Posterior cingulate gyrus (tissue), 11 donors: ENCODE measurements at regions not wholly inside any gene's neighbourhood (a gene's known extent, or its start where the extent isn't known, plus 50 kb on each side); places are given as distances from the start of the nearest gene placed in this dataset.
"Not testable (repeated sequence)": the region's sequence is repeated elsewhere in the genome, so short reads cannot be mapped to it uniquely, and the experiment has no call there.

Source experiments
- DNase-seq, 10 donors: peaks; one replicate each; pipeline versions ENCODE4 v3.0.0 to v3.0.0-alpha.2; 2020 to 2021; ENCODE audit warnings: mixed read lengths in 3 of 10
- intact Hi-C: fragments of 100-400 bp; cut with DNase I; formaldehyde crosslinking; loops from one replicate; pipeline ENCODE4 v1.15.1; 2023

DNA sequence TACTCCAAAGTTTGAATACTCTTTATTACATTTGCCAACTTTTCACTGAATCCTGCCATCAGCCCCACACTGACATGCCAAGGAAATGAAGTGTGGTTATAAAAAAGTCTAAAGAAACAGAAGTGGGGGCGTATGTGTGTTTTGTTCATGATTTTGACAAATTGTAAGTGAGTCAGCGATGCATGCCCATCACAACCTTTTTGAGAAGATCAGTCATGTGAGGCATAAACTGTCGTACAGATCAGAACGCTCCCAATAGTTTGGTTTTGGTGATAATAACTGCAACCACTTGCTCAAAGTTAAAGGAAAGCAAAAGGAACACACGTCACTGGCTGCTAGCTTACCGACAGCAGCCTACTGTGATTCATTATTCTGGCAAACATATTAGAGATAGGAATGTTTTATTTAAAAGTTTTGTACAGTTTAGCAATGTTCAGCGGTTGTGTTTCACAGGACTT, 95.6 kb downstream of the RGS2 start:
- no peak for DNase-seq
- intact Hi-C loops: no loop called here

DNA sequence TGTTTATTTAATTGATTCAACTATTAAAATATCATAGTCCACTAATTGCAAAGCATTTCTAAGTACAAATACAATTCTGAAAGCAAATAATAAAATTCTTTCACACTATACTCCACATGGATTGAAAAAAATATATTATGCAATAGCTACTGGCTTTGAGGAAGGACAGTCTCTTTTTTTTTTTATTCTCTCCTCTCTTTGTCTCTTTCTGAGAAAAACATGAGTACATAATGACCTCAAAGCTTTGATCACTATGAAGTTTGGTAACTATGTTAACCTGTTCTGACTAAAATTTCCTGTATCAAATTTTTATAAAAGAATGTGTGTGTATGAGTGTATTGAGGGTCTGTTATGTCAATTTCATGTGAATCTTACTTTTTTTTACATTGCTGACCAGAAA, 96.2 kb downstream of the RGS2 start:
- no peak for DNase-seq
- intact Hi-C loops: no loop called here

DNA sequence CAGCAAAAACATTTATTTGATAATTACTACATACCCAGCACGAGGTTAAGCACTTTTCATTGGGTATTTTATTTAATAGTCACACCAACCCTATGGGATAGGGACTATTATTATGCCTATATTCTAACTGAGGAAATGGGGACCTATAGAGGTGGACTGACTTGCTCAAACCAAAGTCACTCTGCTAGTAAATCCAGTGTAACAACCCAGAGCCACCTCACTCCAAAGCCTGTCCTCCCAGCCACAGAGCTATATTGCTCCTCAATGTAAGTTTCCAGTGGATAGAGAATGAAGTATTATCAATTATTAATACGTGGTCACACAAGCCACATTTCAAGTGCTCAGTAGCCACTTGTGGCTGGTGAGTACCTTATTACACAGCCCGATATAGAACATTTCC, 97.5 kb downstream of the RGS2 start:
- no peak for DNase-seq
- intact Hi-C loops: no loop called here

DNA sequence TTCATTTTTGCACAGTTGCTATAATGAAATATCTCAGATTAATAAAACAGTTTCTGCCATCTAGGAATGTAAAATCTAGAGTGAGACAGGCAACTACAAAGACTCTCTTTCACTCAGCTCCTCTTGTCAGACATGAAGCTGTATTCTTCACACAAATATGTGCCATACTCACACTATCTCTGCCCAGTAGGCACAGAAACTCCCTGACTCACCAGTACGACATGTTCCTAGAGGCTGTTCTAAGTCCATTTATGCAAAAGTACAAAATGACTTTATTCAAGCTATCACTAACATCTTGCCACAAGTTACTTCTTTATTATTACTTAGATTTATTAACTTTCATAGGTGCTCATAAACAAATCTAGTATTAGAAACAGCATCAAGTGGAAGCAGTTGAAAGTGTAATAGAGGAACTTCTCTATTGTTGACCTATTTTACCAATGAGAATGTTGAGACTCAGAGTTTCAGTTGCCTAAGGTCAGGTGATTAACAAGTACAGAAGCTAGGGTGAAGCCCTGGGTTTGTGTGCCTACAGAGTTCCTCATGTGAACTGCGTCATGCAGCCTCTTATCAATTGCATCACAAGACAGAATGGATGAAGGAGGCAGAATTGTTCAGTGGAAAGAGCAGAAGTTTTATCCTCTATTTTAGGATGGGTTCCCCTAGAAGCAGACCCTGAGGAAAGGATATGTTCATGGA, 98.9 kb downstream of the RGS2 start:
- intact Hi-C loops: no loop called here
- no peak for DNase-seq

DNA sequence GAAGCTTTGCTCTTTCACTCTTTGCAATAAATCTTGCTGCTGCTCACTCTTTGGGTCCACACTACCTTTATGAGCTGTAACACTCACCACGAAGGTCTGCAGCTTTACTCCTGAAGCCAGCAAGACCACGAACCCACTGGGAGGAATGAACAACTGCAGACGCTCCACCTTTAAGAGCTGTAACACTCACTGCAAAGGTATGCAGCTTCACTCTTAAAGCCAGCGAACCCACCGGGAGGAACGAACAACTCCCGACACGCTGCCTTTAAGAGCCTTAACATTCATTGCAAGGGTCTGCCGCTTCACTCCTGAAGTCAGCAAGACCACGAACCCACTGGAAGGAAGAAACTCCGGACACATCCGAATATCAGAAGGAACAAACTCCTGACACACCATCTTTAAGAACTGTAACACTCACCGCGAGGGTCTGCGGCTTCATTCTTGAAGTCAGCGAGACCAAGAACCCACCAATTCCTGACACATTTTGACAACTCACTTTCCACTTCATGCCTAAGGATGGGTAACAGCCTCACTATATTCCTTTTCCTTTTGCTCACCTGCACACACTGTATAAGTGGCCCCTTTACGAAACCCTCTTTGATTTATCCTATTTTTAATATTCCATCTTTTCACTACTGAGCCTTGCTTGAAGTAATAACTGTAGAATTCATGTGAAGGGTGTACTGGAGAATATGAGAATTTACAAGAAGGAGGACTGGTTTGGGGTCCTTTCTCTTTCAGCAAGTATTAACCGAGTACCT, 103.2 kb downstream of the RGS2 start:
- DNase-seq, intact Hi-C loops: not testable (repeated sequence)

DNA sequence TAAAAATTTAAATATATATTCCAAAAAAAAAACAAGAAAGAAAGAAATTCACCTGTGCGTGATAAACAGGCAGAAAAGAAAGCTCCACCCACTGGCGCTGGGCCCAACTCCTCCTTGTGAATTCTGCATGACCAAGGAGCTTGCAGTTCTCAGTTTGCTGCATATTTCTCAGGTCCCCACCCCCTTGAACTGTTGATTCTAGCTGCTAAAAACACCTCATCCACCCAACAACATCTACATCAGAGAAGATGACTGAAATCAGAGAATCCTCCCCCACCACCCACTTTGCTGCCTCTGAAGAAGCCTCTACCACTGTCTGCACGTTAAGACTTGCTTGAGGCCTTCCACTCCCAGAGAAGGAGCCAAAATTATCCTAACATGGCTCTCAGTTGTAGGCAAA, 104.8 kb downstream of the RGS2 start:
- intact Hi-C loops: no loop called here
- DNase-seq: no peak

DNA sequence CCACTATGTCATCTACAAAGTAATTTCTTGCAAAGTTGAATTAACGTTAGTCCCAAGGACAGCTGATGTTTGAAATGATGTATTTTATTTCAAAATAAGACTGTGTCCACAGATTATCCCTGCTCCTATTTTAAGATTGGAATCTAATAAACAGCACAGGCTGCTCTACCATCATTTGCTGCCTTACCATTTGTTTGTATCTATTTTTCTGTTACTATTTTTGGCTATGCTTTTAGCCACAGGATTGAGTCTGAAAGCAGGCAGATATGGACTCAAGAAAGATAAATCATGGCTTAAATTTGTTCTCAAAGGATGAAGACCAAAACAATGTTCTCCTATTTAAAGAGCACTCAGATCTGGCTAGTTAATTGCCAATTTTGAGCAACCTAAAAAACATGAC, 105.3 kb downstream of the RGS2 start:
- intact Hi-C loops: no loop called here
- DNase-seq: no peak

DNA sequence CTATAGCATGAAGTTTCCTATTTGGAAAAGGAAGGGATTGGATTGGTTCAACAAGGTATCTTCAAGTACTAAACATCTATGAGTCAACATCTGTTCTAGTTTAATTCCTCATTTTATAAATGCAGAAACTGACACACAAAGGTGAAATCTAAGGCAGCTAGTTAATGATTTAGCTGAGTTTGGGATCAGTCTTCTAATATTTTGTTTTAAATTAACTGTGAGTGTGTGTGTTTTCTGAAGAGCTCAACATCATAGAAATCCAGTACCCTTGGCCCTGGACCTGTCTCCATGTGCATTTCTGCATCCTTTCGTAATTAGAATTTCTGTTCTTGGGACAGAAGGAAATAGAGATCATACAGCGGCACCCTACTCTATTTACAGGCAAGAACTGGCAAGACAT, 105.9 kb downstream of the RGS2 start:
- intact Hi-C loops: no loop called here
- DNase-seq: no peak

DNA sequence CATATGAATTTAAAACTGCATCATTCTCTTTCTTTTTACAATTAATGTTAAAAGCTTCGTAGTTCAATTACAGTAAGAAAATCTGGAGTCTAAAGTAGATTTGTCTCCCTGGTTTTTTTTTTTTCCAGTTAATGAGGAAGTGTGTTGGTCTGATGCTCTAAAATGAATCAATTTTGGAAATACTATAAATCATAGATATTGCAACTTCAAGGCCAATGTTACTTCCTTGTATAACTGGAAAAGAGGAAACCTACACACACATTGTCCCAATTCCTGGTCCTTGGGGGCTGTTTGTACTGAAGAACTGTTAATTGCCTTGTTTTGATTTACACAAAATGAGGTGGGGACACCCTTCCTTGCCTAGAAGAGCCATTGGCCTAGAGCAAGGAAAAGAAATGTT, 107.2 kb downstream of the RGS2 start:
- no peak for DNase-seq
- intact Hi-C loops: no loop called here

DNA sequence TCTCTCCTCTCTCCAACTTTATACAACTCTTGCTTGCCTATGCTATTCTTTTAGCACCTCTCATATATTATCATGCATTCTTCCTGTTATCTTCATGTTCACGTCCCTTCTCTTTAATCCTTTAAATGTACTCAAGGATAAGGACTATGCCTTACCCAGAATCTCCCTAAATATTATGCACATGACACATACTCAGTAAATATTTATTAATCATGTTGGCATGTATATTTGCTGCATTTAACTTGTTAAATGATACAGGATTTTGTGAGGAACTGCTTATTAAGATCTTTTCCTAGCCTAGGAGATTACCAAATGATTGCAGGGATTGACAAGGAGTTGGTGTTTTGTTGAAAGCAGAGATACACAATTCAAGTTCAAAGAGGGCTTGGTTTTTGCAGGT, 109.4 kb downstream of the RGS2 start:
- no peak for DNase-seq
- intact Hi-C loops: no loop called here

DNA sequence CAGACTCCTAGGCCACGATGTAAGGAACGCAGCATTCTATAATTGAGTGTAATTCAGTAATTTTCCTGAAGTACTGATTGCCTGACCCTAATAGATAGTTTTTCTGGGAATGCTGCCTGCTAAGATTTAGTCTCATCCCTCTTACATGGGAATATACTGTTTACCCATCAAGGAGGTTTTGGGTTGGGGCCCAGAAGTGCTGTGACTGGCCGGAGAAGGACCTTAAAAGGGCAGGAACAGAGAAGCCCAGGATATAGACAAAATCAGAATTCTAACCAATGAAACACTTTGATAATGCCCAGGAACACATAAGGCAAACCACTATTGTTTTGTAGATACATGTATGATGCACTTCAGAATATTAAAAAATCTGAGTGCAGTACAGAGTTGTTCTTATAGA, 111.6 kb downstream of the RGS2 start:
- intact Hi-C loops: no loop called here
- no peak for DNase-seq

DNA sequence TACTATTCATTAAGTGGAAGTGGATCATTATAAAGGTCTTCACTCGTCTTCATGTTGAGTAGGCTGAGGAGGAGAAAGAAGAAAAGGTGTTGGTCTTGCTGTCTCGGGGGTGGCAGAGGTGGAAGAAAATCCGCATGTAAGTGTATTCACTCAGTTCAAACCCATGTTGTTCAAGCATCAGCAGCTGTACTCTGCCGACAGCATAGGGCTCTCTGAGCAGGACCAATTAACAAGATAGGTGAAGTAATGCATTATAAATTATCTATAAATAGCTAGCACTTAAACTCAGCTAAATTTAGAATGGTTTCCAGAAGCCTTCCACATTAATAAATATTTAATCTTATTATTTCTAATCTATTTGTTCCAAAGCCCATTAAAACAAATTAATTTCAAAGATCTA, 116.8 kb downstream of the RGS2 start:
- DNase-seq: no peak
- intact Hi-C loops: no loop called here

DNA sequence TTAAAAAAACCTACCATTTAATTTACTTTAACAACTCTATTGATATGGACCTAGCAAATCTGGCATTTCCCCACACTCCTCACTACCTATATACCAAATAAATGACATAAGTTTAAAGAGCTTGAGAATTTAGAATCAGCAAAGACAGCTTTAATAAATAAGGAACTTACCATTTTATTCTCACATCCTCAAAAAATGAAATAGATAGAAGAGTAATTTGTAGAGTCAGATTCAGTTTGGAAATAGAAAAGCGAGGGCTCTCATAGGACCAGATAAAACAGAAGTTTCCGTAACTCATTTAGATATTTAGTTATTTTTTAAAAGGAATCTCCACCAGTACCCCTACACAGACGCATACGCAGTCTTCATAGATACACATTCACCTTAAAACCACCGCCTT, 117.9 kb downstream of the RGS2 start:
- DNase-seq: no peak
- intact Hi-C loops: no loop called here

DNA sequence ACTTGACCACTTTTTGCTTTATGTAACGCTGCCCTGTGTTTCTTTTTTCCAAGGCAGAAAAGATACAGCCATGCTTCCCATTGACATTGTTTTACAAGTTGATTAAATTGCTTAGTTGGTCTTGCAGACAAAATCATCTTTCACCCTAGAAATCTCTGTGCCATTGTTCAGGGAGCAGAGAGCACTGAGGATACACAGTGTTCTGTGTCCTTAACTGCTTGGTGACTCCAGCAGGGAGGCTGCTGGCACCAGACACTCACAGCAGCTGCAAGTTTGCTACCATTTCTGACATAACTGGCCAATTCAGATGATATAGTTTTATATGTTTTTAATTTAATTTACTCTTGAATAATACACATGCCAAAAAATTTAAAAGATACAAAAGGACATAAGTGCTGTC, 118.7 kb downstream of the RGS2 start:
- intact Hi-C loops: no loop called here
- DNase-seq: peak in 2 of 10 donors; percentile 13 to 77

DNA sequence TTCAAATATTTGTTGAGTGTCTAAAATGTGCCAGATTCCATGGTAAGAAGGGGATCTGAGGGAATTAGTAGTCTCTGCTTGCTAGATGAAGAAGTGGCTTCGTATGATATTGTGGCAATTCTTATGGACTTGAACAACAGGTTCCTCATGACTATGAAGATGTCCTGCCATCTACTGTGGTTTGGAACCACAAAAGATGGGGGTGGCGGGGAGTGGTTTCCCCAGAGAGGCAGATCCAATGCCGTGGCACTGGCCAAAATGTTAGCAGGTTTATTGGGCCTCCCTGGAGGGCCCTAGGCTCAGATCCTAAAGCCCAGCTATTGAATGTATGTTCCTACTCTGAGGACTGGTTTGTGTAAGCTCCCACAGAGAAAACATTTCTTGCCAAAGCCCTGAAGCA, 120.8 kb downstream of the RGS2 start:
- intact Hi-C loops: no loop called here
- no peak for DNase-seq

DNA sequence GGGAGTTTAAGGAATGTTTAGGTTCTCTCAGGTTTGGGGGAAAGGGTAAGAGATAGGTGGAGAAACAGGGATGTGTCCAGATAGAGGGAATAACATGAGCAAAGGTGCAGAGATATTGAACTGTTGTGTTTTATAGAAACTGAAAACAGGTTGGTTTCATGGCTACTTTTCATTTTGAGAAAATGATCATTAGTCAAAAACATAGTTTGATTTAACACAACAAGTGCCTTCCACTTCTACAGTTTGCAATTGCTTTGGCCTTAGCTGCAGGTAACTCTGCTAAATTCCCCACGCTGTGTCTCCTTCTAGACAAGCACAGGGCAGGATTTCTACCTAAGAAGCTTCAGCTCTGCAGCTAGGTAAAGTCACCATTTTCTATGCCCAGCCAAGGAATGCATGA, 124.9 kb downstream of the RGS2 start:
- intact Hi-C loops: no loop called here

DNA sequence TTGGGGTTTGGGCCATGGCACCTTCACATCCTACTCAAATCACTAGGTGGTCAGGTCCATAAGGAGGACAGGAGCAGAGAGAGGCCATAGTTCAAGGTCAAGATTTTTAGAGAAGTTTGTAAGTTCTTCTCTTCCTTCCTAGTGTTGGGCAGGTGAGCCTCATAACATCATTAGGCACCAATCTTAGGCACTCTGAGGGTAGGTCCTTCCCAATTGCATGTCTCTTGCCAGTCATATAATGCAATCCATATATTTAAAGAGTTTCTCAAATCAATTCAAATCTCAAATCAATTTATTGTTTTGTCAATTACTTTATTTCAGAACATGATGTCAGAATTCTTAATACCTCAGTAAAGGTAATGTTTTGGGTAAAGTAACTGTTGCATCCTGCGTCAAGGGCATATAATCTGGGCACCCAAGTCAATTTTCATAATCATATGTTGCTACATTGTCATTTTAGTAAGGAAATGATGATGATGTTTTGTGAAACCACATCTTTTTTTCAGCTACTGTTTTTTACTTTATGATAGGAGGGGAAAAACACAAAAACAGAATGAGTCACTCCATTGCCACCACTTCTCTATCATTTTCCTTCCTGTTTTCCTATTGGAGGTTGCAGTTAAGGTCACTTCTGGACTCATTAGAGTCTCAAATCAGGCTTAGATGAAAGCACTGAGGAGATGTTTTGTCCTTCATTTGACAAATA, 122.7 kb downstream of the UCHL5 start:
- intact Hi-C loops: no loop called here
- DNase-seq: no peak

More for the DNA sequence above, 124.9 kb downstream of the RGS2 start:
- no peak for DNase-seq

DNA sequence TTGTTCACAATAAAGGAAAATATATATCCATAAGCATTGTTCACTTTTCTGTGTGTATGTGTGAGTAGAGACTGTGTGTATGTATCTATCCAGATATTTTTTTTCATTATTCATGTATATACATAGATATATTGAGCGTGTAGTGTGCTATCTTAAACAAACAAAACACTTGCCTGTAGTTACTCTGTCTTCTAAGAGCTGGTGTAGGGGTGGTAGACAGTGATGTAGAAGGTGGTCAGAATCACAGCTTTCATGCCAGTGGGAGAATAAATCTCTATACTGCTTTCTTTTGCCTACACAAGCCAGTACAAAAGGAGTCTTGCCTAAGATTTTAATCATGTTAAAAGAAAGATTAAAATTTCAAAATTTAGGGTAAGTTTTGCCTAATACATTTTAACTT, 122.0 kb downstream of the UCHL5 start:
- no peak for DNase-seq
- intact Hi-C loops: no loop called here

DNA sequence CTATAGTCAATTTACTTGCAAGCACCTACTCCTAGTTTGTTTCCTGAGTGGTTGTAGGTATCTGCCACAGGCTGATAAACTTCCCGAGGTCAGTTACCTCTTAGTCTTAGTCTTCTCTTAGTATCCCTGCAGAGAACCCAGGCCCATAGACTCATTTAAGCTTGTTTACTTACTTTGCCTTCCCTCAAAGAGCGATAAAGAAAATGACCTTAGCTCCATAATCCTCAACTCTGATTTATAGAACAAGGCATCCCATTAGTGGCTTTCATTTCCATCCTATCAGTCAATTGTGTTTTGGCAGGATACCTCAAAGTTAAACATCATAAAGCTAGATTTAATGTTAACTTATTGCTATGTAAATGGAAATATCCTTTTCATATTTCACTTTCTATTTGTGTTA, 119.7 kb downstream of the UCHL5 start:
- intact Hi-C loops: no loop called here
- DNase-seq: no peak

DNA sequence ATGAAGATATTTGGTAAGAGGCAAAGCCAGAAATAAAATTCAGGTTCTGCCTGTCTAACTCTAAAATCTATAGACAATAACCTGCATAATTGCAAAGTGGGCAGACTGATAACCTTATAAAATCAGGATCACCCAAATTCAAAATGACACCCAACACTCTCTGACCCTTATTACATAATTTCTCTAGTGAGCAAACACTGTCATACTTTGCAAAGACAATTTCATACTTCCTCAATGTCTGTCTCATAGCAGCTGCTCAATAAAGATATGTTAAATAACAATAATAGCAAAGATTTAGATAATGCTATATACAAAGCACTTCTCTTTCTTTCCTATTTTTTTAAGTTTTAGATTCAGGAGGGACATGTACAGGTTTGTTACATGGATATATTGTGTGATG, 118.5 kb downstream of the UCHL5 start:
- no peak for DNase-seq
- intact Hi-C loops: no loop called here

DNA sequence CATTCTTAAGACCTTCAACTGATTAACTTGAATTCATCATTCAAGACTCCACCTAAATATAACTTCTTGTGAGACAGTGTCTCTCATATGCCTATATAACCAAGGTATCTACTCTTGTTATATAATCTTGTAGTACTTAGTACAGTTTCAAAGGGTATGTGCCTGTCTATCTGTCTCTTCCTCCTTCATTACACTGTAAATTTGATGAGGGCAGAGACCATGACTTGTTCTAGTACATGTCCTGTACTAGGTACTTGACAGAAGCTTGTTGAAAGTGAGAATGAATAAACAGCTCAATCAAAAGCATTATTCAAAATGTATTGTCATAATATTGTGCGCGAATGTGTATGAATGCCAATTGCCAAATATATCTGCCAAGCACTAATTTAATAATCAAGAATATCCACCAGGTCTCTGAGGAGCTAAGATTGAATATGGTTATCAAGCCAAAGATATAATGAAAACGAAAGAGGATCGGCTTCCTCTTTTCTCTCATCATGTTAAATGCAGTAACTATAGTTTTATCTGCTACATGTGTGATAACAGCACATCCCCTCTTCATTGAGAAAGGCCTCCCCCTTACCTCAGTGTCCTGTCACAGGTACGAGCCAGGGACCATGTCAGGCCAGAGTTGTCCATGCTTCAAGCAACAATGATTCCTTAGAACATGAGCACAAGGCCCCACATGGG, 117.3 kb downstream of the UCHL5 start:
- no peak for DNase-seq
- intact Hi-C loops: no loop called here
